ENCODE measurements at regions not wholly inside any gene's neighbourhood (a gene's known extent, or its start where the extent isn't known, plus 50 kb on each side); places are given as distances from the start of the nearest gene placed in this dataset.
"Not testable (repeated sequence)": the region's sequence is repeated elsewhere in the genome, so short reads cannot be mapped to it uniquely, and the experiment has no call there.

GRCh38 chr6:105539911-105540310 is 137.0 kb upstream of the PREP start:
- DNase-seq (ENCODE audit: low read depth in 2 of 2), result no peak

DNA sequence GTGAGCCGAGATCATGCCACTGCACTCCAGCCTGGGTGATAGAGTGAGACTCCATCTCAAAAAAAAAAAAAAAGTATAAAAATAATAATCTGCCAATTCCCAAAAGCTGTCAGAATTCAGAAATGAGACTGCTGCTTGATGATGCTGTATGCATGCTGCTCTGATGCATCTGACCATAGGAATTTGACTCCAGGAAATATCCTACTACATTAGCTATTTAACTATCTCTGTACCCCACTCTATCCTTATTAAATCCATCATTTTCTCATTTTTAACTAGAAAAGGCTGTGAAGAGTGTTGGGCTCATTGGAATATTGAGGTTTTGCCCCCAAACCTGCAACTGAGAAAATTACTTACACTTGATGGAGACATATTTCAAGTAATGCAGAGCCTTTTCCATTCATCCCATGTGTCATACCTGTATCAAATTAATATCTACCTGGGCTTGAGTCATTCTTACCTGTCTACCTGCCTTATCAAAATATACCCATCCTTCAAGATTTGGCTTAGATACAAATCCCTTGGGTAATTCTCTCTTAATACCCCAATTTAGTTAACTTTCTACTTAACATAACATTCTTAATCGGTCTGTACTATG is 135.2 kb upstream of the PREP start:
- DNase-seq (ENCODE audit: low read depth in 2 of 2), result no peak

DNA sequence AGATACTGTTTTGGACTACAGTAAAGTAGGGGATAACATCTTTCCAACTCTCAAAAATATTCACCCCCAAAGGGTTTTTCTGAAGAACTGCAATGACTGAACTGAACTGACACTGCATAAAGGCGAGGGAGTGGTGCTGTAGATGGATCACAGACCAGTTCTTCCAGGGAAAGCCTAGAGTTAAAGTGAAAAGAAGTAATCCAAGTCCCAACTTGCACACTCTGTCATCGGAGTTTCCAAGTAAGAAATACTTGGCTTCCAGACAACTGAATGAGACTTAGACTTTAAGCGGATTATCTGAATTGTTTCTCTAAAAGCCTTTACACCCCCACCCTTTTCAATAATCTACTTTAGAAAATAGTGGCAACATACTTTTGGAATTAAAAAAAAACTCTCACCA is 134.1 kb upstream of the PREP start:
- no peak for DNase-seq (ENCODE audit: low read depth in 2 of 2)

DNA sequence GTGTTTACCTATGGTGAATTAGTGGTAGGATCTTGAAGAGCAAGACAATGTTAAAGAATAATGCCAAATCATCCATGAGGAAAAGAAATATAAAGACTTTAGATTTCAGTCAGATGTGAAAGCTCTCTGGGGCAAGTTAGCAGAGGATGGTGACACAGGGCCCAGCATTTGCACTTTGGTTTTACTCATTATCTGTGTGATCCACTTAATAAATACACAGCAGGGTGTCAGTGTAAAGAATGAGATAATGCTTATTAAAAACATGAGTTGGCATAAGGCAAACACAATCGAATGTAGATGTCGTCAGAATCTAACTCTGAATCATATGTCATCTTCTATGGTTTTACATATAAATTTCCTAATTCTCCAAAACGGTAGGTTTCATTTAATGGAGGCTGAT is 130.4 kb upstream of the PREP start:
- no peak for DNase-seq (ENCODE audit: low read depth in 2 of 2)

GRCh38 chr6:105526225-105526872 is 123.5 kb upstream of the PREP start:
- DNase-seq (ENCODE audit: low read depth in 2 of 2), result no peak

DNA sequence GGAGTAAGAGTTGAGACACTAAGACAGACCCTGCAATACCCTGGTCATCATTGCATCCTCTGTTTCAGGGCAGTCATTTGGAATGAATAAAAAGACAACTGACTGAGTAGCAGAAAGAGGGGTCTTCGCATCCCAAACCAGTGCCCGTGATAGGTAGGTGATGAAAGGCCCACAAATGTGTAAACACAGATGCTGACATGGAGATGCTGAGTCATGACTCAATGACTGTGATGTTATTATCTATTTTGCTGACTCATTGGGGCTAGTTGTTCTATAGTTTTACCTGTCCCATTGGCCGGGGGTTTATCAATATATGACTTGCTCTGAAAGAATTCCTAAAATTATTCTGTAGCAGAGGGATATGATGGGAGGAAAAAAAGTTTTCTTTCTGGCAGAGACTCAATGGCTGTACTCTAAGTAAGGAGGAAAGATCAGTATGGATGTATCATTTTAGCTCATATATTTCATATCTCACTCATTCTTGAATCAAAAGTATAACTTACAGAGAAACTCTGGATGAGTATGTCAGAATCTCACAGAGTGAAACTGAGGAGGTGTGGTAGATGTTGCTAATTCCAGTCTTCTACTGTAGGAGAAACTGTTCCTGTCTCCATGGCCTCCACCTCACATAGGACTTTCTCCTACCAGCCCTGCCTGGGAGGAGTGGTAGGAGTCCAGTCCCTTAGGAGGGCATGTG is 119.9 kb upstream of the PREP start:
- no peak for DNase-seq (ENCODE audit: low read depth in 2 of 2)

GRCh38 chr6:105519954-105520353 is 117.1 kb upstream of the PREP start:
- no peak for DNase-seq (ENCODE audit: low read depth in 2 of 2)

DNA sequence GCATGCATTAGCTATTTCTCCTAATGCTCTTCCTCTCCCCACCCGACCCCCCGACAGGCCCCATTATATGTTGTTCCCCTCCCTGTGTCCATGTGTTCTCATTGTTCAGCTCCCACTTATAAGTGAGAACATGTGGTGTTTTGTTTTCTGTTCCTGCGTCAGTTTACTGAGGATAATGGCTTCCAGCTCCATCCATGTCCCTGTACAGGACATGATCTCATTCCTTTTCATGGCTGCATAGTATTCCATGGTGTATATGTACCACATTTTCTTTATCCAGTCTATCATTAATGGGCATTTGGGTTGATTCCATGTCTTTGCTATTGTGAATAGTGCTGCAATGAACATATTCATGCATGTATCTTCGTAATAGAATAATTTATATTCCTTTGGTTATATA is 116.1 kb upstream of the PREP start:
- DNase-seq (ENCODE audit: low read depth in 2 of 2), result not testable (repeated sequence)

DNA sequence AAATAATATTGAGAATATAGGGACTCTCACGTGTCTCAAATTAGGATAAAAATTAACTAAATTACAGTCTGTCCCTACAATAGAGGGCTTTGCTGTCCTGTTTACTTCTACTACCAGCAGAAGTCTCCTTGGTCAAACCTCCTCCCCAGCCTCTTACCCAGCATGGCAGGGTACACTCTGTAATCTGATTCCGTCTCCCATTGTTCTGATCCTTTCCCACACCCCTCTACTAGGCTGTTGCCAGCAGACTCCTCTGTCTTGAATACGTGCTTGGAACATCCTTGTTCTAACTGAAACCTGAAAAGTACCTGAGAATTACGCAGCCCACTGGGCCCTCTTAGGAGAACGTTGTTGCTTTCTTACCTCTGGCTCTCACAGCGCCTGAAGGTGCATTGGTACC is 112.2 kb upstream of the PREP start:
- DNase-seq (ENCODE audit: low read depth in 2 of 2), result no peak

DNA sequence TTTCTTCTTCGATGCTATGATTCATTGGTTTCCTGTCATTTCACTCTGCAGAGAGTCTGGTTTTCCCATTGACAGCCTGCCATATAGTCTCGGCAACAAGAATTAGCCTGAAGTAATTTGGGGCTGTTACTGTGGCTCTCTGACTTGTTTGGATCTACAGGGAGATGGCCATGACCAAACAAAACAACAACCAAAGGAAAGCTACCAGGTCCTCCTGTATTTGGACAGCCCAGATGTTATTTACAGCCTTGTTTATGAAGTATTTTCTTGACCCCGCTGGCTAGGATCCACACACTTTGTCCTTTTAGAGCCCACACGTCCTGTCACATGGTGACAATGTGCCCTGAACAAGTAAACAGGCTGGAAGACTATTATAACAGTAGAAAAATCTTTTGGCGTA is 111.4 kb upstream of the PREP start:
- no peak for DNase-seq (ENCODE audit: low read depth in 2 of 2)

DNA sequence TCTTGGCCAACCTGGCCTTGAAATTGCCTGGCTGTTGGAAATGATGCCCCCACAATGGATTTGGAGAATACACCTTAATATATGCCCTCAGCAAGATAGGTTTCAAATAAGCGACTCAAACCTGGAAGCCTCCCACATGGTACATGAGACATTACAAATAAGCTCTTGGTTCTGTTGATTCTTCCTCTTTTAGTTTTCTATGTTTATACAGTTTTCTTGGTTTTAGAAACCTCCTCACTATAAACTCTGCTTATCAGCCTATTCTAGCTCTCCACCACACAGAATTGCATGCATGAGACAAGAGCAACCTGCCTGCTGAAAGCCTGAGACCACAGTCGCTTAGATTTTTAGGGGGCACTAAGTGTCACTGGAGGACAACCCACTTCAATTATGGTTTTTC is 108.8 kb upstream of the PREP start:
- no peak for DNase-seq (ENCODE audit: low read depth in 2 of 2)

GRCh38 chr6:105510746-105511145 is 107.9 kb upstream of the PREP start:
- DNase-seq (ENCODE audit: low read depth in 2 of 2), result no peak

GRCh38 chr6:105509506-105510331 is 106.8 kb upstream of the PREP start:
- DNase-seq (ENCODE audit: low read depth in 2 of 2), result no peak

DNA sequence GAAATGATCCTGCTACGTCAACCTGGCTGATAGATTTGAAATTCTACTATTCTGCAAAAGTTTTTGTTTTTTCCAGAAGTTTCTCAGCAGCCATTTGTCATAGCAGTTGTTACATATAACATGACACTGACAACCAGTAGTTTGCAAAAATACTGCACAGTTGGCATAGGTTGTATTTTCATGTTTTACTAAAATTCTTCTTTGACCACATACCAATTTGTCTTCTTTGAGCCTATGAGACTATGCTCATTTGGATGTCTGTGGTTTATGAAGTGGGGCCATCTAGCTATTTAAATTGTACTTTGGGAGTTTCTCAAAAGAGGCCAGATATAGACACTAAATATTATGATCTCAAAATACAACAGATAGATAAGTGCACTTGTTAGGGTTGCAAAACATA is 104.9 kb upstream of the PREP start:
- DNase-seq (ENCODE audit: low read depth in 2 of 2), result no peak

- DNase-seq (ENCODE audit: low read depth in 2 of 2), result no peak
Measured at GRCh38 chr6:105504706-105505105, 101.8 kb upstream of the PREP start.

- no peak for DNase-seq (ENCODE audit: low read depth in 2 of 2)
Measured at GRCh38 chr6:105503641-105504040, 100.8 kb upstream of the PREP start.

GRCh38 chr6:105501826-105502344 is 99.0 kb upstream of the PREP start:
- DNase-seq (ENCODE audit: low read depth in 2 of 2), result no peak

DNA sequence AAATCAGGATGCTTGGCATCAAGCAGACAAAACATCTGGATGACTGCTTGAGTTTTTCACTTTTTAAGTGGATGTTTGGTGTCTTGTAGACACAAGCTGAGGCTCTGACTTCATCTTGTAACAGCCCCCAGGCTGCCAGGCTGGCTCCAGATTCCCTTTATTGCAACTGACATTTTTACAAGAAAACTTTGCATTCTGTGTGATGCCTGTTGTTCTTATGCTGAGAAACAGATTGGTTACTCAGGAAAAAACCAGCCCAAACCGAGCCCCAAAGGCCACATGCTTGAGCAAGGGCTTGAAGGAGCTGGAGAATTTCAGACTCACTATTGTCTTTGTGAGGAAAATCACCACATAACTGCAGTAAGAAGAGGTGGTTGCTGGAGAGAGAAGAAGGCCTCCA is 98.4 kb upstream of the PREP start:
- no peak for DNase-seq (ENCODE audit: low read depth in 2 of 2)

- no peak for DNase-seq (ENCODE audit: low read depth in 2 of 2)
Measured at GRCh38 chr6:105500693-105501092, 97.8 kb upstream of the PREP start.

- no peak for DNase-seq (ENCODE audit: low read depth in 2 of 2)
Measured at GRCh38 chr6:105499931-105500330, 97.0 kb upstream of the PREP start.

- DNase-seq (ENCODE audit: low read depth in 2 of 2), result no peak
Measured at GRCh38 chr6:105499136-105499870, 96.4 kb upstream of the PREP start.

GRCh38 chr6:105497549-105497948 is 94.7 kb upstream of the PREP start:
- DNase-seq (ENCODE audit: low read depth in 2 of 2), result no peak
